Motor neuron (in vitro differentiated cells): ENCODE measurements at regions not wholly inside any gene's neighbourhood (a gene's known extent, or its start where the extent isn't known, plus 50 kb on each side); places are given as distances from the start of the nearest gene placed in this dataset.

Experiments
- ATAC-seq, 8 experiments: fragments of 200-7000 bp; cut with Tn5 transposase; replicated peaks in 6 of 8; 2 replicates each; pipeline ENCODE4 v1.8.0; 2021; ENCODE audit warnings: mild to moderate bottlenecking in 8 of 8, moderate library complexity in 8 of 8
- H3K27ac ChIP-seq, 2 donors: fragments of 250-450 bp; sonication (Bioruptor Pico); 2 replicates each; pipeline ENCODE4 v1.9.0; 2021; ENCODE audit warnings: antibody characterized with exemption in 2 of 2, mild to moderate bottlenecking in 2 of 2, moderate library complexity in 1 of 2
- H3K4me1 ChIP-seq, 2 donors: fragments of 250-450 bp; sonication (Bioruptor Pico); replicated peaks in 1 of 2; 2 replicates each; pipeline ENCODE4 v1.6.1; 2021; ENCODE audit warnings: antibody characterized with exemption in 2 of 2, mild to moderate bottlenecking in 2 of 2, moderate library complexity in 1 of 2
- H3K4me3 ChIP-seq, 5 donors: fragments of 250-450 bp; sonication (Bioruptor Pico); 2 replicates each; pipeline ENCODE4 v1.9.0; 2021; ENCODE audit warnings: antibody characterized with exemption in 5 of 5, mild to moderate bottlenecking in 5 of 5, moderate library complexity in 4 of 5
- WGBS, 10 experiments: fragments of 450-650 bp; shearing (Covaris generic); methylation state at CpG; one replicate each; pipeline ENCODE4 v1.0.0; 2022; 5-methylcytosine and 5-hydroxymethylcytosine counted together
- in situ Hi-C, 9 experiments: fragments of 400-800 bp; cut with MboI; loops; one replicate each; pipeline ENCODE4 v1.15.0; 2021; ENCODE audit warnings: low sequenced_read_pairs in 9 of 9, low pct_unique_long_range_greater_than_20kb in 2 of 9; ENCODE audit not compliant: unreplicated experiment in 9 of 9

DNA sequence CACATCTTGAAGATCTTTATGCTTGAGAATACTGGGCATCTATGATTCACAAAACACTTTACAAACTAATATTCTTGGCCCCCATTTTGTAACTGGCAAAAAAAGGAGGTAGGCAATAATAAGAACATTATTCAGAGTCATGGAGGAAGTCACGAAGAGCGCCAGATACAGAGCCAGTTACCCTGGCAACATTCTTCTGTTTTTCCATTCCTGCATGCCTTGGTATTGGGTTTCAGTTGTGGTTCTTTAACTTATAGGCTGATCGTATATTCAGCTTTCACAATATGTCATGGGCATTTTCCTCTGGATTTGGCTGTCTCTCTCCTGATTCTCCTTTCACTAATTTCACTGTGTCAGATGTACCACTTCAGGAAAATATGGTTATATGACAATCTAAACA lies 234.7 kb downstream of the HRH4 start:
- WGBS, 10 experiments, result 0 to 94% (median 29%) methylated on average over 1 to 3 of the region's 3 CpGs; no CpG with 5 or more reads in 2 of the 10 experiments
- in situ Hi-C loops, result no loop called here
- peaks cover 0 to 3% of the 10 kb centered on the region in 2 donors for H3K4me1 ChIP-seq
- H3K4me3 ChIP-seq, result no peak overlapping the region
- ATAC-seq, result peak in 1 of 8 experiments; percentile 89
- H3K27ac ChIP-seq, result no peak overlapping the region

DNA sequence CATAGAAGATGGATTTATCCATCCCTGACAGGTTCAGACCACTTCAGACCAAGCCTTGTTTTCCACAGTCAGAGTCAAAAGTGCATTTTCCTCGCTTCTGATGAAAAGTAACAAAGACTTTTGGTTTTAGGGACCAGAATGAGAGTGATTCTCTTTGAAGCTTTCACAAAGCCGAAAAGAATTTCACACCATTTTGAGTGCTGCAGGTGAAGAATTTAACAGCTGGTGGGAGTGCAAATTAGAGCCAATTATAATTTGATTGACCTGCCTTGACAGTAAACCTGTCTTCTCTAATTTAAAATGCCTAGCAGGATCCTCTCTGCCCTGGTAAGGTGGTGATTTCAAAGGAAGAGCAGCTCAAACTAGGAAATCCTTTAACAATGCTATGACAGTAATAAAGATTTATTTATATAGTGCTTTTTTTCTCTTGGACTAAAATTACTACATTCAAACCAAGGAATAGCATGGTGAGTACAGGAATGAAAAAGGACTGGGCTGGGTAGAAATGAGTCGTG lies 241.6 kb downstream of the HRH4 start:
- Histone ChIP-seq H3K4me1 (peaks cover 0 to 4% of the 10 kb centered on the region in 2 donors), H3K4me3 (no peak overlapping the region), H3K27ac (no peak overlapping the region)
- in situ Hi-C loops, result no loop called here
- 0 to 82% (median 63%) methylated on average over 1 to 3 of the region's 3 CpGs; no CpG with 5 or more reads in 1 of the 10 experiments for WGBS, 10 experiments
- peak in 2 of 8 experiments; percentile 31 to 50 for ATAC-seq

DNA sequence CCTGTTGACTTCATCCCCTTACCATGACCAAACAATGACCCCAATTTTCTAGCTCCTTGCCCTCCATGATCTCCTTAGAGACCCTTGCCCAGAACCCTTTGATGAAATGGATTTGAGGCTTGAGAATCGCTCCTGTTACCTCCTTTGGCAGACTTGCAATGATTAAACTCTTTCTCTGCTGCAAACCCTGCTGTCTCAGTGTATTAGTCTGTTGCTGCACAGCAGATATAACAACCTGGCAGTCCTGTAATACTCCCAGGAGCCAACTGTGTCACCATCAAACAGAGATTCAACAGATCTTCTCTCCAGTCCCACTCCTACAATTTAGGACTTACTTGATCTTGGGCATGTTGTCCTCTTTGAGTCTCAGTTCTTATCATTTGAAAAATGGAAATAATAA lies 242.9 kb downstream of the HRH4 start:
- peaks cover 0 to 4% of the 10 kb centered on the region in 2 donors for H3K4me1 ChIP-seq
- ATAC-seq, result no peak
- H3K4me3 ChIP-seq, result no peak overlapping the region
- in situ Hi-C loops, result no loop called here
- no peak overlapping the region for H3K27ac ChIP-seq
- WGBS, 10 experiments, result 0 to 100% (median 33%) methylated on average over 1 of the region's 1 CpG; no CpG with 5 or more reads in 5 of the 10 experiments

DNA sequence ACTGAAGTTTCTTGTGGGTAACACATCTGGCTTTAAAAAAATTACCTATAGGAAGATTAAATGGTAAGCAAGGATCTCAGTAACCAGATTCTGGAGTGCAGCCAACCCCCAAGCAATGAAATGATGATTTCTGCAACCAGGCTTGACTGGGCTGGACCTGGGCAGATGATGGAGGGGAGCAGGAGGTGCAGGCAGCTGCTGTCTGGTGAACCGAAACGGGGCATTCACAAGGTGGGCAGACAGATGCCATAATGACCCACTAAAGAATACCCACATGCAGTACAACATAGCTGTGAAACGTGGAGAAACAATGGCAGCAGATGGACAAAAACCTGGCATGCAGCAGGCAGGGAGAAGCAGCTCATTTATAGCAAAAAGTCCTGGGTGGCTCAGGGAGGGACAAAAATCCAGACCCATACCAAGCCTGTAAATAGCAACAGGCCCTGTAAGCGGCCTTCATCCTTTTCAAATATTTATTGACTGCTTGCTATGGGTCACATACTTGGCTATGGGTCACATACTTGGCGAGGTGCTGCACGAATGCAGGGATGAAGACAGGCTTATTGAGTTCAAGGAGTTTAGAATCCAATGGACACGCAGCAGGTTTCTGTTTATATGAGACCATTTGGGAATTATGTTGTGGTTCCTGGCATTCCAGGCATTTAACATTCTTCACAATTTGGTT lies 244.7 kb downstream of the HRH4 start:
- no peak overlapping the region for H3K27ac ChIP-seq
- no peak overlapping the region for H3K4me3 ChIP-seq
- in situ Hi-C loops, result no loop called here
- WGBS, 10 experiments, result 10 to 100% (median 80%) methylated on average over 2 to 7 of the region's 7 CpGs; no CpG with 5 or more reads in 1 of the 10 experiments
- no peak for ATAC-seq
- H3K4me1 ChIP-seq, result peaks cover 0 to 4% of the 10 kb centered on the region in 2 donors

DNA sequence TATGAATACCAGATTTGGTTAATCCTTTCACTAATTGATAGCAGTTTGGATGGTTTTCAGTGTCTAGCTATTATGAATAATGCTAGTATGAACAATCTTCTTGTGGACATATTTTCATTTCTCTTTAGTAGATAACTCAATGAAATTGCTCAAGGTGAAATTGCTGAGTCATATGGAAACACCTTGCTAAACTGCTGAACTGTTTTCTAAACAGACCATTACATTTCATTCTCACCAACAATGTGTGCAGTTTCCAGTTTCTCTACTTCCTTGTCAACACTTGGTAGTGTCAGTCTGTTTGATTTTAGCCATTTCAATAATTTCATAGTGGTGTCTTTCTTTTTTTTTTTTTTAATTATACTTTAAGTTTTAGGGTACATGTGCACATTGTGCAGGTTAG lies 250.0 kb downstream of the HRH4 start:
- ATAC-seq, result no peak
- H3K4me1 ChIP-seq, result no peaks in the 10 kb centered on the region
- in situ Hi-C loops, result no loop called here
- H3K27ac ChIP-seq, result no peak overlapping the region
- H3K4me3 ChIP-seq, result no peak overlapping the region

DNA sequence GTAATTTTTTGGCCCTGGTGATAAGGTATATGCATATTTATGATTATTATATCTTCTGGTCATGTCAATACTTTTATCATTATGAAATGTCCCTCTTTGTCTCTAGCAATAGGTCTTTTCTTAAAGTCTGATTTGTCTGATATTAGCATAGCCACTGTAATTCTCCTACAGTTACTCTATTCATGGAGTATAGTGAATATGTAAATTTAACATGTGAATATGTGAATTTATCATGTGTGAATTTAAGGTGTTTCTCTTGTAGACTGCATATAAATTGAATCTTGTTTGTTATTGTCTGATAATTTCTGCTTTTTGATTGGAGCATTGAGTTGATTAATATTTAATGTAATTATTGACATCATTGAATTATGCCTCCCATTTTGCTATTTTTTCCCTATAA lies 259.4 kb downstream of the HRH4 start:
- ATAC-seq, result peak in 2 of 8 experiments; percentile 58 to 59
- Histone ChIP-seq H3K27ac (no peak overlapping the region), H3K4me1 (no peaks in the 10 kb centered on the region), H3K4me3 (no peak overlapping the region)
- in situ Hi-C loops, result loop anchor here in 3 of 9 experiments (10.0 kb wide), 2 partner anchors 115 to 125 kb away; no protein-coding TSS in a partner anchor

DNA sequence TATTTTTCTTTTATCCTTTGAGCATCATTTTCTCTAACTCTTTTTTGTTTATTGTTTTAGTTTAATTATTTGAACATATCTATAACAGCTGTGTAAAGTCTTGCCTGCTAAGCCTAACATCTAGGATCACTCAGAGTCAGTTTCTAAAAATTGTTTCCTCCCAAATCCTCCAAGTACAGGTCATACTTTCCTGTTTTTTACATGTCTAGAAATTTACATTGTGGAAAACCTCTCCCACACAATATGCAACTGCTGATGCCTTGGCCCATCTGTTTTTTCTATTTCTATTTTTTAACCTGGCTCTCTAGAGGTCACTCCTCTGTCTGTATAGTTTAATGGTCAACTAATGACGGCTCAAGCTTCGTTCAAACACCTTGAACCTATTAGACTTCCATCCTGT lies 261.0 kb downstream of the HRH4 start:
- 20 to 100% (median 51%) methylated on average over 1 to 2 of the region's 2 CpGs; no CpG with 5 or more reads in 5 of the 10 experiments for WGBS, 10 experiments
- H3K4me1 ChIP-seq, result peaks cover 7 to 12% of the 10 kb centered on the region in 2 donors
- in situ Hi-C loops, result loop anchor here in 3 of 9 experiments (10.0 kb wide), 2 partner anchors 117 to 127 kb away; no protein-coding TSS in a partner anchor
- no peak overlapping the region for H3K27ac ChIP-seq
- ATAC-seq, result peak in 2 of 8 experiments; percentile 30 to 84
- H3K4me3 ChIP-seq, result no peak overlapping the region

DNA sequence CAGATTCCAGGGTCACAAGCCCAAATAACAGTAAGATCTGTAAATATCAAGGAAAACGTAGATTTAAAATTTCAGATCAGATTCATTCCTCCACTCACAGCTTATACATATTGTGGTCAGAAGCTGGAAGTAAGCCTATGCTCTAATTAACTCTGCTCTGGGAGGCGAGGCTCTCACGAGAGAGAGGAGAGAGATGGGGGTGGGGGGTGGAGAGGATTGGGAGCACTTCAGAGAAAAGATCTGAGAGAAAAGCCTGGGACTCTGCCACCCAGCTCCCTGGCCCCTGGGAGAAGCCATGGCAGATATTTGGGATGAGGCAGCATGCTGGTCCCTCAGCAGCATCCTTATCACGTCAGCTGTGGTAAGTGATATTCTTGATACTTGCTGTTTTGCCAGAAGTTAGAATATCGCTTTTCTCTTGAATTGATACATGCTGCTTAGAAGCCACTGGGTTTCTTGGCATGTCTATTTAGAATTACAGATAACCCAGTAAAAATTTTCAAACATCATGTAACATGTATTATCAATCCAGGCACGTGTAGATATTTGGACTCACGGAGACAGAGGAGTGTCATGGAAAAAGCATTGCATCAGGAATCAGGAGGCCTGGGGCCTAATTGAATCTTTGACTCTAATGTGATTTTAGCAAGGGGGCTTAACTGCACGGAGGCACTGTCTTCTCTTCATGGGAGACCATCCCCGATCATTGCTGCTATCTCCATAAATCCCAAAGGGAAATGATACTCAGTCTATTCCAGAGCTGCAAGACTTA lies 265.4 kb downstream of the HRH4 start:
- ATAC-seq, result peak in 3 of 8 experiments; percentile 27 to 36 (median 34)
- Histone ChIP-seq H3K4me3 (no peak overlapping the region), H3K27ac (no peak overlapping the region), H3K4me1 (peaks cover 7 to 14% of the 10 kb centered on the region in 2 donors)
- 28 to 74% (median 58%) methylated on average over 1 to 7 of the region's 9 CpGs; no CpG with 5 or more reads in 1 of the 10 experiments for WGBS, 10 experiments
- in situ Hi-C loops, result loop anchor here in 4 of 9 experiments (10.0 to 25.0 kb wide), 5 partner anchors 114 to 364 kb away; no protein-coding TSS in a partner anchor

DNA sequence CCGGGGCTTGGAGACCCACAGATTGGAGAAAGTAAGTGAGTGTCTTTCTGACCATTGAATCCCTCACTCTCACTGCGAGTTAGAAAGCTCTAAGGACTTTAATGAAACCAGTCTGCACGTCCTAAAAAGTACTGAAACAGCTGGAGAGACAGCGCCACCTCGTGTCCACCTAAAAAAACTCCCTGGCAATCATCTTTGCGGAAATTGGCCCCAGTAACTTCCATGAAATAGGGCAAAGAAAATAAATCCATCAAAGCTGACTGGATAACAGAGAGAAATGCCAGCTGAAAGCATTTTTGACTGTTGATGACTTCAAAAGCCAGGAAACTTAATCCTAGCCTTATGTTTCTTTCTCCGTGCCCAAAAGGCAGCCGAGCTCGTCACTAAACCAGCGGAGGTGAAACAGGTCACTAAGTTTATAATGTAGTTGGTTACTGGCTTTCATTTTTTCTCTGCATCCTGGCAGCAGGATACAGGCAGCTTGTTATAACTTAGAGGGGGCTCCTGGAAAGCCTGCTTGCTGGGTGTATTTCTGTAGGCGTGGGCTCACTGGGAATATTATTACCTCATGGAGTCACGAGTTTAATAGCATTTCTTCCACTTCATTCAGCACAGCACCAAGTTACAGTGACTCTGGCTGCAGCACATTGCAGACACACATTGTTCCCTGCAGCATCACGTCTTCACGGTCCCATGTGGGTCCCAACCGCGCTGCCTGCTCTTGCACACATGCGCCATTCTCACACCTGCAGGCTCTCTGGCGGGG lies 266.5 kb downstream of the HRH4 start:
- WGBS, 10 experiments, result 0 to 73% (median 38%) methylated on average over 1 to 15 of the region's 18 CpGs; no CpG with 5 or more reads in 1 of the 10 experiments
- Histone ChIP-seq H3K4me3 (no peak overlapping the region), H3K27ac (no peak overlapping the region), H3K4me1 (peaks cover 8 to 14% of the 10 kb centered on the region in 2 donors)
- in situ Hi-C loops, result loop anchor here in 4 of 9 experiments (10.0 to 25.0 kb wide), 5 partner anchors 115 to 365 kb away; no protein-coding TSS in a partner anchor
- peak; percentile 39 to 84 (median 74) for ATAC-seq

DNA sequence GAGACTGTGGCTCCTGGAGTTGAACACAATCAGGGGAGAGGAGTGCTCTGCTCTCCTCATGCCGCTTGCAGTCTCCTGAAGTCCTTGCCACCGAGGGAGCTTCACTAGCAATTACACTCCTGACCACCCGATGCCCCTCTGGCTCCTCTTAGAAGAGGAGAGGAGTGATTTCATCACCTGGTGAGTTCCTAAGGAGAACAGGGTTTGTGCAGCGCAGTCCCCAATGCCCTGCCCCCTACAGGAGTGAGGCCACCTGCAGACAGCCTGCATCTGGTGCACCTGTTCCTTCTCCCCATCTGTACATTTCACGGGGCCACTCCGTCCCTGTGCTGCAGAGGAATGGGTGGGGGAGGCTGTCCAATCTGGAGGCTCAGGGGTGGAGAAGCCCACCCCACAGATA lies 267.2 kb downstream of the HRH4 start:
- in situ Hi-C loops, result loop anchor here in 4 of 9 experiments (10.0 to 25.0 kb wide), 5 partner anchors 115 to 365 kb away; no protein-coding TSS in a partner anchor
- 40 to 100% (median 67%) methylated on average over 1 to 3 of the region's 6 CpGs; no CpG with 5 or more reads in 5 of the 10 experiments for WGBS, 10 experiments
- H3K27ac ChIP-seq, result no peak overlapping the region
- ATAC-seq, result peak in 1 of 8 experiments; percentile 9
- H3K4me3 ChIP-seq, result no peak overlapping the region
- peaks cover 13 to 14% of the 10 kb centered on the region in 2 donors for H3K4me1 ChIP-seq

DNA sequence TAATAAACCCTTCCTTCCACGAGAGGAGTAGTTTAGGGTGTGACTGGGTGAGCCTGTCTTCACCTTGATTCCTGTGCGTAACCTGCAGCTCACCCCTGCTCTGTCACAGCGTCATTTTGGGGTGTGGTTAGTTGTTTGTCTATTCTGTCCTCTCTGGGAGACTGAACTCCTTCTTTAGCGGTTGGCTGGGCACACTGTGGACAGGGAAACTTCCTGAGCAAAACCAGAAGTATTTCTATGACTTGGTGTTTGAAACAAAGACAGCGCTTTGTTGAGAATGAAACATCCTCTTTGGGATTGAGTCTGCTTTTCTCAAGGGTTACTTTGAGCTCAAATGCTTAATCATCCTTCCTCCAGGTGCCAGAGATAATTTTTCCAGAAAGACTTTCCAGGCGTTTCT lies 270.7 kb downstream of the HRH4 start:
- WGBS, 10 experiments, result 42 to 92% (median 82%) methylated on average over 1 to 6 of the region's 6 CpGs; no CpG with 5 or more reads in 1 of the 10 experiments
- Histone ChIP-seq H3K4me1 (peaks cover 5 to 6% of the 10 kb centered on the region in 2 donors), H3K4me3 (no peak overlapping the region), H3K27ac (no peak overlapping the region)
- no peak for ATAC-seq
- in situ Hi-C loops, result loop anchor here in 4 of 9 experiments (10.0 to 25.0 kb wide), 5 partner anchors 119 to 369 kb away; no protein-coding TSS in a partner anchor

DNA sequence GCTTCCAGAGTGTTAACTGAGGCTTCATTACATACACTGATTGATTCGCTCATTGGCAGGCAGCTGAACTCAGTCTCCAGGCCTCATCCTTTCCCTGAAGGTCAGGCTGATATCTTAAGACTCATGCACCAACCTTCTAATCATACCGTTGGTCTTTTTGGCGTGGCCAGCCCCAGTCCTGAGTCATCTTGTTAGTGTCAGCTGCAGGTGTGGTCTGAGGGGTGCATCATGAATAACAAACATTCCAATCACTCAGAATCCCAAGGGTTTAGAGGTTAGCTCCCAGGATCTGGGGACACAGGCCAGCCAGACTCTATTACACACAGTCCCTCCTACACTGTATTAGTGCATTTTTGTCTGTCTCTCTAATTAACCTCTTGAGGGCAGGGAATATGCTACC lies 271.5 kb downstream of the HRH4 start:
- in situ Hi-C loops, result loop anchor here in 4 of 9 experiments (10.0 to 25.0 kb wide), 5 partner anchors 120 to 370 kb away; no protein-coding TSS in a partner anchor
- Histone ChIP-seq H3K4me1 (peaks cover 0 to 5% of the 10 kb centered on the region in 2 donors), H3K27ac (no peak overlapping the region), H3K4me3 (no peak overlapping the region)
- WGBS, 10 experiments, result 0 to 75% (median 8%) methylated on average over 1 to 2 of the region's 3 CpGs; no CpG with 5 or more reads in 5 of the 10 experiments
- ATAC-seq, result peak in 2 of 8 experiments; percentile 41 to 45
